K562 (cell line): ENCODE measurements at regions not wholly inside any gene's neighbourhood (a gene's known extent, or its start where the extent isn't known, plus 50 kb on each side); places are given as distances from the start of the nearest gene placed in this dataset.

Experiments used
- ATAC-seq: fragments of 200-7000 bp; cut with Tn5 transposase; 3 replicates; pipeline ENCODE4 v1.9.1; 2020; ENCODE audit warnings: moderate library complexity
- BruUV-seq: library from RNA; stranded (reverse); fragments of 400-500 nt; replicated peaks from 2 replicates; lab custom pipeline; 2021; lab: Mats Ljungman, UMichigan
- CTCF ChIA-PET: fragments of 300-600 bp; formaldehyde crosslinking; extraction: SDS; loops from one replicate; lab custom pipeline; 2021; ENCODE audit warnings: low intra/inter-chr PET ratio; lab: Yijun Ruan, JAX
- POLR2A ChIA-PET: fragments of 300-600, 350-650 bp; sonication (Branson Sonifier 250); formaldehyde crosslinking; extraction: SDS; loops from one replicate; lab custom pipeline; 2021; ENCODE audit warnings: antibody characterized with exemption, inconsistent platforms; lab: Yijun Ruan, JAX
- DNase-seq, 4 experiments: peaks; one replicate each; pipeline versions ENCODE4 v3.0.0 to v3.0.0-alpha.2; 2011 to 2018; ENCODE audit warnings: low spot score in 3 of 4, mixed read lengths in 3 of 4; ENCODE audit errors: extremely low read depth in 1 of 4
- FAIRE-seq: peaks from 2 replicates; lab custom pipeline; 2011; peaks lifted over from hg19 to GRCh38; lab: Jason Lieb, UNC
- H2AFZ ChIP-seq: 2 replicates; pipeline ENCODE4 v1.6.0; 2011; ENCODE audit warnings: low read depth, low read length, control low read depth, inconsistent platforms
- H3K27ac ChIP-seq: fragments of 200-600 bp; 3 replicates; pipeline ENCODE4 v1.8.0; 2011; ENCODE audit warnings: low read depth, mild to moderate bottlenecking, control low read depth, inconsistent platforms, low read length, moderate library complexity, mixed read lengths; ENCODE audit errors: extremely low read depth
- H3K27me3 ChIP-seq, 2 experiments: fragments of 300-600 bp in 1 of 2; 2 replicates in 1 of 2; 3 replicates in 1 of 2; pipeline versions ENCODE4 v1.6.0 to v1.8.0; 2011; ENCODE audit warnings: inconsistent platforms in 2 of 2, low read length in 2 of 2, mild to moderate bottlenecking in 1 of 2, mixed read lengths in 1 of 2, moderate library complexity in 1 of 2; ENCODE audit not compliant: control insufficient read depth in 2 of 2, insufficient read depth in 2 of 2
- H3K36me3 ChIP-seq: fragments of 300-600 bp; 3 replicates; pipeline ENCODE4 v1.8.0; 2011; ENCODE audit warnings: mild to moderate bottlenecking, low read length, inconsistent platforms; ENCODE audit not compliant: control insufficient read depth, insufficient read depth
- H3K4me1 ChIP-seq, 2 experiments: fragments of 200-600 bp in 1 of 2; replicated peaks in 1 of 2; 2 replicates in 1 of 2; 3 replicates in 1 of 2; pipeline versions ENCODE4 v1.5.1 to v1.8.0; 2011; ENCODE audit warnings: inconsistent platforms in 2 of 2, low read length in 2 of 2, mild to moderate bottlenecking in 1 of 2, mixed read lengths in 1 of 2, moderate library complexity in 1 of 2; ENCODE audit not compliant: control insufficient read depth in 2 of 2, insufficient read depth in 2 of 2
- H3K4me2 ChIP-seq: 2 replicates; pipeline ENCODE4 v1.6.1; 2011; ENCODE audit warnings: low read length, control low read depth, inconsistent platforms, mixed read lengths; ENCODE audit not compliant: insufficient read depth
- H3K4me3 ChIP-seq: fragments of 200-600 bp; sonication (generic), shearing (Covaris generic); 2 replicates; pipeline ENCODE4 v1.5.1; 2016; ENCODE audit warnings: control low read depth, inconsistent platforms
- H3K79me2 ChIP-seq: fragments of 200-600 bp; 3 replicates; pipeline ENCODE4 v1.8.0; 2011; ENCODE audit warnings: low read length, inconsistent platforms; ENCODE audit not compliant: control insufficient read depth, insufficient read depth
- H3K9ac ChIP-seq, 2 experiments: 2 replicates each; pipeline versions ENCODE4 v1.6.0 to v1.6.1; 2011; ENCODE audit warnings: low read depth in 2 of 2, low read length in 2 of 2, control low read depth in 1 of 2, inconsistent platforms in 1 of 2, mild to moderate bottlenecking in 1 of 2, mixed read lengths in 1 of 2; ENCODE audit not compliant: insufficient read depth in 1 of 2
- H3K9me1 ChIP-seq: one replicate; pipeline ENCODE4 v1.6.0; 2011; ENCODE audit warnings: inconsistent platforms, mild to moderate bottlenecking, low read length, moderate library complexity; ENCODE audit not compliant: control insufficient read depth, insufficient read depth
- H3K9me3 ChIP-seq: replicated peaks from 2 replicates; pipeline ENCODE4 v1.5.1; 2011; ENCODE audit warnings: low read depth, low read length, inconsistent platforms; ENCODE audit not compliant: control insufficient read depth, insufficient read depth
- H4K20me1 ChIP-seq: replicated peaks from 2 replicates; pipeline ENCODE4 v1.6.1; 2011; ENCODE audit warnings: low read length, inconsistent platforms, mixed read lengths; ENCODE audit not compliant: control insufficient read depth, insufficient read depth
- ASH1L ChIP-seq: fragments of 450-650 bp; IDR thresholded peaks from 2 replicates; pipeline ENCODE4 v1.6.1; 2018; ENCODE audit warnings: borderline replicate concordance, mild to moderate bottlenecking, low read depth; ENCODE audit not compliant: partially characterized antibody
- DPF2 ChIP-seq: fragments of 450-650 bp; IDR thresholded peaks from 2 replicates; pipeline ENCODE4 v1.6.1; 2016
- ETV6 ChIP-seq, 3 experiments: fragments of 150-350 bp in 1 of 3; sonication (generic) in 1 of 3; formaldehyde crosslinking in 1 of 3; IDR thresholded peaks; 2 replicates each; pipeline versions ENCODE4 v1.6.1 to v1.8.0; 2014 to 2022; ENCODE audit warnings: borderline replicate concordance in 2 of 3, low read depth in 2 of 3, antibody characterized with exemption in 1 of 3, low read length in 1 of 3, mild to moderate bottlenecking in 1 of 3, missing genetic modification reagents in 1 of 3
- PHF21A ChIP-seq: fragments of 450-650 bp; IDR thresholded peaks from 2 replicates; pipeline ENCODE4 v1.6.1; 2017; ENCODE audit warnings: low read depth, borderline replicate concordance
- RFX5 ChIP-seq: IDR thresholded peaks from 2 replicates; pipeline ENCODE4 v1.6.1; 2011; ENCODE audit warnings: low read depth, mild to moderate bottlenecking, improper control_type of control experiment, low read length
- SAFB ChIP-seq: fragments of 200-400 bp; formaldehyde crosslinking; IDR thresholded peaks from 2 replicates; pipeline ENCODE4 v1.6.1; 2017; ENCODE audit warnings: low read depth, low read length, borderline replicate concordance
- ZNF134 ChIP-seq: fragments of 250-450 bp; sonication (Bioruptor Pico); conservative IDR thresholded peaks from 2 replicates; pipeline ENCODE4 v1.4.0; 2020
- WGBS: fragments of 100-300 bp; shearing (Covaris generic); methylation state at CpG from one replicate; pipeline ENCODE4 v1.1.6; 2016; ENCODE audit warnings: low coverage, mixed read lengths; ENCODE audit not compliant: insufficient coverage; ENCODE audit errors: missing lambda C conversion rate; 5-methylcytosine and 5-hydroxymethylcytosine counted together
- in situ Hi-C: fragments of 300-500 bp; cut with MboI; formaldehyde crosslinking; loops from 4 replicates; pipeline ENCODE4 v1.15.0; 2018; ENCODE audit warnings: inconsistent platforms, mixed read lengths
- intact Hi-C: fragments of 100-400 bp; cut with micrococcal nuclease; formaldehyde crosslinking; loops from 2 replicates; pipeline ENCODE4 v1.14.2; 2022
- TF ChIP-seq, protein P1 (sequence below): fragments of 250-450 bp; sonication (Bioruptor Pico); IDR thresholded peaks from 2 replicates; pipeline ENCODE4 v1.5.0; 2022; ENCODE audit warnings: mild to moderate bottlenecking

DNA sequence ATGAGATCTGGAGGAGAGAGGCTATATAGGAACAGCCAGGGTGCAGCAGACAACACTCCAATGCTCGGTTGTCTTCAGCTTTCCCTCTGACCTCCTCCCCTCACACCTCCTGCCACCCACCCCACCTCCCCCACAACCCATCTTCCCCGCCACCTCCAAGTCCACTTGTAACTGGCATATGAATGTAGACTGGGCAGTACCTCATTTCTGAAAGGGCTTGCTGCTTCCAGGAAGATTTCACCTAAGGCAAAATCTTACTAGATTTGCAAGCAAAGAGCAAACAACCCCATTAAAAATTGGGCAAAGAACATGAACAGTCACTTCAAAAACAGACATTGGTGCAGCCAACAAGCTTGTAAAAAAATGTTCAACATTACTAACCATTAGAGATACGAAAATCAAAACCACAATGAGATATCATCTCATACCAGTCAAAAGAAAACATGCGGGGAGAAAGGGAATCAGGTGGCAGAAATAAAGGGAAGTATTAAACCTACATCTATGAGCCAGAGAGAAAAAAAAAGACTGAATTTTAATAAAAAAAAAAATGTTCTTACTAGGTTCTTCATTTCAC is 164.6 kb upstream of the C1GALT1 start:
- H3K79me2 ChIP-seq = no peaks in the 10 kb centered on the region
- H3K27me3 ChIP-seq = no peaks in the 10 kb centered on the region
- no peaks in the 10 kb centered on the region for H3K9me1 ChIP-seq
- BruUV-seq = no TSS peak
- H3K4me1 ChIP-seq = no peaks in the 10 kb centered on the region
- no peaks in the 10 kb centered on the region for H3K9me3 ChIP-seq
- FAIRE-seq (no peak), DNase-seq (no peak), ATAC-seq (no peak)
- H3K27ac ChIP-seq = no peak overlapping the region
- no peak overlapping the region for H2AFZ ChIP-seq
- WGBS = 33% methylated on average over 3 of the region's 4 CpGs
- H3K9ac ChIP-seq = no peak overlapping the region
- H3K36me3 ChIP-seq = no peaks in the 10 kb centered on the region
- ChIA-PET CTCF (no interaction called here), POLR2A (interaction anchor here (0.7 kb wide), 1 partner anchor 13 kb away, joined by 3 read pairs; no protein-coding TSS in a partner anchor)
- no peak overlapping the region for H3K4me3 ChIP-seq
- no peaks in the 10 kb centered on the region for H4K20me1 ChIP-seq
- H3K4me2 ChIP-seq = no peak overlapping the region
- in situ Hi-C loops = no loop called here
- TF ChIP-seq, protein P1, sequence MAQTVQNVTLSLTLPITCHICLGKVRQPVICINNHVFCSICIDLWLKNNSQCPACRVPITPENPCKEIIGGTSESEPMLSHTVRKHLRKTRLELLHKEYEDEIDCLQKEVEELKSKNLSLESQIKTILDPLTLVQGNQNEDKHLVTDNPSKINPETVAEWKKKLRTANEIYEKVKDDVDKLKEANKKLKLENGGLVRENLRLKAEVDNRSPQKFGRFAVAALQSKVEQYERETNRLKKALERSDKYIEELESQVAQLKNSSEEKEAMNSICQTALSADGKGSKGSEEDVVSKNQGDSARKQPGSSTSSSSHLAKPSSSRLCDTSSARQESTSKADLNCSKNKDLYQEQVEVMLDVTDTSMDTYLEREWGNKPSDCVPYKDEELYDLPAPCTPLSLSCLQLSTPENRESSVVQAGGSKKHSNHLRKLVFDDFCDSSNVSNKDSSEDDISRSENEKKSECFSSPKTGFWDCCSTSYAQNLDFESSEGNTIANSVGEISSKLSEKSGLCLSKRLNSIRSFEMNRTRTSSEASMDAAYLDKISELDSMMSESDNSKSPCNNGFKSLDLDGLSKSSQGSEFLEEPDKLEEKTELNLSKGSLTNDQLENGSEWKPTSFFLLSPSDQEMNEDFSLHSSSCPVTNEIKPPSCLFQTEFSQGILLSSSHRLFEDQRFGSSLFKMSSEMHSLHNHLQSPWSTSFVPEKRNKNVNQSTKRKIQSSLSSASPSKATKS (CRISPR knock-in tag) = no peak
- no peak for TF ChIP-seq ASH1L
- TF ChIP-seq SAFB = no peak
- TF ChIP-seq DPF2 = no peak
- TF ChIP-seq ZNF134 (CRISPR knock-in tag) = no peak
- TF ChIP-seq ETV6 (IDR thresholded peaks at IDR 0.05; ENCODE audit: borderline replicate concordance in 1 of 2, low read depth in 2 of 2, low read length in 1 of 2) = no peak
- no peak for TF ChIP-seq ETV6 (CRISPR knock-in tag; IDR thresholded peaks at IDR 0.05; ENCODE audit: borderline replicate concordance)
- TF ChIP-seq RFX5 = no peak
- no peak for TF ChIP-seq PHF21A
- intact Hi-C loops = no loop called here
